Upper lobe of right lung (tissue), 1 donor: ENCODE measurements at regions not wholly inside any gene's neighbourhood (a gene's known extent, or its start where the extent isn't known, plus 50 kb on each side); places are given as distances from the start of the nearest gene placed in this dataset.

Experiments
- ATAC-seq: fragments of 200-7000 bp; cut with Tn5 transposase; one replicate; pipeline ENCODE4 v1.9.1; 2020; ENCODE audit warnings: mild to moderate bottlenecking, moderate library complexity
- DNase-seq: peaks from one replicate; pipeline ENCODE4 v3.0.0-alpha.2; 2020
- H3K27ac ChIP-seq: fragments of 200-600 bp; one replicate; pipeline ENCODE4 v1.8.0; 2022
- H3K27me3 ChIP-seq: fragments of 200-600 bp; one replicate; pipeline ENCODE4 v1.8.0; 2022; ENCODE audit warnings: mild to moderate bottlenecking
- H3K36me3 ChIP-seq: fragments of 200-600 bp; one replicate; pipeline ENCODE4 v1.8.0; 2022
- H3K4me1 ChIP-seq: fragments of 200-600 bp; one replicate; pipeline ENCODE4 v1.8.0; 2022
- H3K4me3 ChIP-seq: fragments of 200-600 bp; one replicate; pipeline ENCODE4 v1.8.0; 2022; ENCODE audit warnings: mild to moderate bottlenecking
- H3K9me3 ChIP-seq: fragments of 200-600 bp; one replicate; pipeline ENCODE4 v1.8.0; 2022
- CTCF ChIP-seq: fragments of 200-600 bp; IDR thresholded peaks from one replicate; pipeline ENCODE4 v1.8.0; 2022; ENCODE audit warnings: antibody characterized with exemption
- intact Hi-C: fragments of 100-400 bp; cut with DNase I; formaldehyde crosslinking; loops from one replicate; pipeline ENCODE4 v1.11.0; 2022
- donor health status: DM: no; HTN: yes; CAD: no; lungs with severe emphysema.

DNA sequence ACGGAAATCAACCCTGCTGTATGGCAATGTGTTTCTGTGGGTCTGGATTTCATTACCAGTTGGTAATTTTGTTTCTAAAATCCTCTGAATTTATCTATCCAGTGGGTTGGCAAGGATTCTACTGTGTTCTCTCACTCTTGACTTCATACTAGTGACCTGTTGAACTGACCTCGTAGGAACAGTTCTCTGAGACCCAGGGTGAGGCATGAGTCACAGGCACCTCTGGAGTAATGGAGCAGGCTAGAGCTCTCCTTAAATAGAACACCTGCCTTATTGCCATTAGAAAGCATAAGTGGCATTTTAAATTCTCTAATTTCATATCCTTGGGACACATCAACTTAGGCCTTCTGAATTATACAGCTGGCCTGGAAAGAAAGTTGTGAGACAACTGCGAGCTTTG lies 258.3 kb upstream of the NAV3 start:
- H3K4me1 ChIP-seq, result no peaks in the 10 kb centered on the region
- DNase-seq (no peak), ATAC-seq (no peak)
- no peaks in the 10 kb centered on the region for H3K27me3 ChIP-seq
- intact Hi-C loops, result no loop called here
- no peaks in the 10 kb centered on the region for H3K36me3 ChIP-seq
- H3K27ac ChIP-seq, result no peak overlapping the region
- H3K4me3 ChIP-seq, result no peak overlapping the region
- TF ChIP-seq CTCF, result no peak
- H3K9me3 ChIP-seq, result no peaks in the 10 kb centered on the region

DNA sequence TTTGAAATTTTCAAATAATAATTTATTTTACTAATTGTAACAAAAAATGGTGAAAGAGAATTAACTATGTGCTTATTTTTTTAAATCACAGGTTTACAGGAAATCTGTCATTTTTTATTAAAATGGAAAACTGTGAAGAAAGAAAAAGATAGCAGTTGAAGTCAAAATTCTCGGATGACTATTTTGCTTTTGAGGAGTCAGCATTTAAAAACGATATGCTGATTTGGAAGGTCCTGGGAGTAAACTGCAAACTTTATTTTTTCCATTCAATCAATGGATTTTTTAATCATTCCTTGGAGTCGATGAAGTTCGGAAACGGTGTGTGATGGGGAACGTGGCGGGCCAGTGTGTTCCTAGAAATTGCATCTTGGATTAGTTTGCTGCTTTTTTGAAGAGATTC lies 258.9 kb upstream of the NAV3 start:
- Histone ChIP-seq H3K27me3 (no peaks in the 10 kb centered on the region), H3K27ac (no peak overlapping the region), H3K4me3 (no peak overlapping the region), H3K4me1 (no peaks in the 10 kb centered on the region), H3K9me3 (no peaks in the 10 kb centered on the region), H3K36me3 (no peaks in the 10 kb centered on the region)
- no peak for ATAC-seq
- no peak for TF ChIP-seq CTCF
- no peak for DNase-seq
- intact Hi-C loops, result no loop called here

- no peak for DNase-seq
- no peaks in the 10 kb centered on the region for H3K27me3 ChIP-seq
- H3K4me1 ChIP-seq, result no peaks in the 10 kb centered on the region
- no peaks in the 10 kb centered on the region for H3K9me3 ChIP-seq
- intact Hi-C loops, result no loop called here
- TF ChIP-seq CTCF, result no peak
- no peak overlapping the region for H3K27ac ChIP-seq
- H3K36me3 ChIP-seq, result no peaks in the 10 kb centered on the region
- ATAC-seq, result no peak
- no peak overlapping the region for H3K4me3 ChIP-seq
Measured at GRCh38 chr12:77571127-77571526, 259.6 kb upstream of the NAV3 start.

- no peak for ATAC-seq
- intact Hi-C loops, result no loop called here
- no peaks in the 10 kb centered on the region for H3K4me1 ChIP-seq
- TF ChIP-seq CTCF, result no peak
- H3K4me3 ChIP-seq, result no peak overlapping the region
- DNase-seq, result no peak
- no peaks in the 10 kb centered on the region for H3K36me3 ChIP-seq
- no peak overlapping the region for H3K27ac ChIP-seq
- no peaks in the 10 kb centered on the region for H3K27me3 ChIP-seq
- H3K9me3 ChIP-seq, result no peaks in the 10 kb centered on the region
Measured at GRCh38 chr12:77569876-77570275, 260.8 kb upstream of the NAV3 start.

DNA sequence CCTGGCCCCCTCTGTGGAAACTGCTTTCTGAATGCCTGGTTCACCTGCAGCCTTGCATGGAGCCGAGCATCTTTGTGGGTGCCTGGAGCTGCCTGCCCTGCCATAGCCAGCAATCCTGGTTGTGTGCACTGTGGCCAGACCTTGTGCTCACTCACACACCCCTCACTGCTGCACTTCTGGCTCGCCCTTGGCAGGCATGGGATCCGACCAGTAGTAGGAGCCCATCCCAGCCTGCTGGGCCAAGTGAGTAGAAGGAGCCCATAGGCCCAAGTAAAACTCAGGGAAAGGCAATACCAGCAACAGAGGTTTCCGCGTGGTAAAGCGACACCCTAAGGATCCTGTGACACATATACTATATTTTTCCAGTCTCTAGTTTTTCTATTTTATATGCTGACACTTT lies 270.0 kb upstream of the NAV3 start:
- intact Hi-C loops, result no loop called here
- no peak overlapping the region for H3K27ac ChIP-seq
- H3K27me3 ChIP-seq, result no peaks in the 10 kb centered on the region
- no peaks in the 10 kb centered on the region for H3K9me3 ChIP-seq
- no peak for TF ChIP-seq CTCF
- H3K4me1 ChIP-seq, result no peaks in the 10 kb centered on the region
- DNase-seq, result no peak
- H3K36me3 ChIP-seq, result no peaks in the 10 kb centered on the region
- H3K4me3 ChIP-seq, result no peak overlapping the region
- ATAC-seq, result peak; percentile 23

- Histone ChIP-seq H3K36me3 (no peaks in the 10 kb centered on the region), H3K4me1 (no peaks in the 10 kb centered on the region), H3K27ac (no peak overlapping the region), H3K9me3 (no peaks in the 10 kb centered on the region), H3K4me3 (no peak overlapping the region), H3K27me3 (no peaks in the 10 kb centered on the region)
- DNase-seq, result no peak
- intact Hi-C loops, result no loop called here
- no peak for TF ChIP-seq CTCF
- peak; percentile 14 for ATAC-seq
Measured at GRCh38 chr12:77559400-77560074, 271.2 kb upstream of the NAV3 start.
